Ascending aorta (tissue), 2 donors: ENCODE measurements at regions not wholly inside any gene's neighbourhood (a gene's known extent, or its start where the extent isn't known, plus 50 kb on each side); places are given as distances from the start of the nearest gene placed in this dataset.

ENCODE experiments used
- DNase-seq, 2 donors: peaks; one replicate each; pipeline ENCODE4 v3.0.0-alpha.2; 2019; ENCODE audit warnings: low spot score in 2 of 2
- H3K27ac ChIP-seq, 2 donors: fragments of 200-600 bp; sonication (generic); one replicate each; pipeline ENCODE4 v1.5.1; 2016 to 2017; ENCODE audit warnings: mild to moderate bottlenecking in 1 of 2
- H3K27me3 ChIP-seq: fragments of 200-600 bp; sonication (generic); one replicate; pipeline ENCODE4 v1.5.1; 2017
- H3K36me3 ChIP-seq, 2 donors: fragments of 200-600 bp; sonication (generic); one replicate each; pipeline ENCODE4 v1.5.1; 2016
- H3K4me1 ChIP-seq, 2 donors: fragments of 200-600 bp; sonication (generic); one replicate each; pipeline ENCODE4 v1.5.1; 2016 to 2017; ENCODE audit warnings: mild to moderate bottlenecking in 1 of 2
- H3K4me3 ChIP-seq, 2 donors: fragments of 200-600 bp; sonication (generic); one replicate each; pipeline ENCODE4 v1.5.1; 2016 to 2017; ENCODE audit warnings: mild to moderate bottlenecking in 1 of 2
- H3K9me3 ChIP-seq, 2 donors: fragments of 200-600 bp; sonication (generic); one replicate each; pipeline ENCODE4 v1.5.1; 2016
- intact Hi-C: fragments of 100-400 bp; cut with DNase I; formaldehyde crosslinking; loops from one replicate; pipeline ENCODE4 v1.15.1; 2023
- TF ChIP-seq, protein P1 (sequence below), 3 experiments: fragments of 200-600 bp in 2 of 3; fragments of 450-650 bp in 1 of 3; sonication (generic) in 2 of 3; IDR thresholded peaks; one replicate each; pipeline ENCODE4 v1.5.1; 2016 to 2019; ENCODE audit warnings: antibody characterized with exemption in 3 of 3, mild to moderate bottlenecking in 1 of 3, moderate library complexity in 1 of 3

DNA sequence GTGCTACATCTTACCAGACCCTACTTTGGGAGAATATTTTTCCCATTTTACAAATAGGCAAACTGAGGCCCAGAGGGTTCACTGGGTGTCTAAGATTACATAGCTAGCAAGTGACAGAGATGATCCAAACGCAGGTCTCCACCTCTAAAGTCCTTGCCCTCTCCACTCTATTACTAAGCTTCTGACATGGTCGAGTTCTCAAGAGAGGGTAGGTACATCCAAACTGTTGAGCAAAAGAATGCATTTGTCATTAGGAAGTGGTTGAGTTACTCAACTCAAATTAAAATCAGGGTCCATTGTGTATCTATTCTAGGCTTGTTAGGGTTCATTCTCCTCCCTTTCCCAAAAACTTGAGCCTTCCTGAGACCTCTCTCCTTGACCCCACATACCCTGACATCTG, 680.6 kb upstream of the FANCL start:
- TF ChIP-seq, protein P1, sequence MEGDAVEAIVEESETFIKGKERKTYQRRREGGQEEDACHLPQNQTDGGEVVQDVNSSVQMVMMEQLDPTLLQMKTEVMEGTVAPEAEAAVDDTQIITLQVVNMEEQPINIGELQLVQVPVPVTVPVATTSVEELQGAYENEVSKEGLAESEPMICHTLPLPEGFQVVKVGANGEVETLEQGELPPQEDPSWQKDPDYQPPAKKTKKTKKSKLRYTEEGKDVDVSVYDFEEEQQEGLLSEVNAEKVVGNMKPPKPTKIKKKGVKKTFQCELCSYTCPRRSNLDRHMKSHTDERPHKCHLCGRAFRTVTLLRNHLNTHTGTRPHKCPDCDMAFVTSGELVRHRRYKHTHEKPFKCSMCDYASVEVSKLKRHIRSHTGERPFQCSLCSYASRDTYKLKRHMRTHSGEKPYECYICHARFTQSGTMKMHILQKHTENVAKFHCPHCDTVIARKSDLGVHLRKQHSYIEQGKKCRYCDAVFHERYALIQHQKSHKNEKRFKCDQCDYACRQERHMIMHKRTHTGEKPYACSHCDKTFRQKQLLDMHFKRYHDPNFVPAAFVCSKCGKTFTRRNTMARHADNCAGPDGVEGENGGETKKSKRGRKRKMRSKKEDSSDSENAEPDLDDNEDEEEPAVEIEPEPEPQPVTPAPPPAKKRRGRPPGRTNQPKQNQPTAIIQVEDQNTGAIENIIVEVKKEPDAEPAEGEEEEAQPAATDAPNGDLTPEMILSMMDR (IDR thresholded peaks at IDR 0.05): no peak
- H3K4me1 ChIP-seq: no peaks in the 10 kb centered on the region
- no peak overlapping the region for H3K4me3 ChIP-seq
- no peak overlapping the region for H3K27ac ChIP-seq
- intact Hi-C loops: no loop called here
- no peaks in the 10 kb centered on the region for H3K9me3 ChIP-seq
- H3K36me3 ChIP-seq: no peaks in the 10 kb centered on the region
- no peaks in the 10 kb centered on the region for H3K27me3 ChIP-seq
- DNase-seq: no peak

DNA sequence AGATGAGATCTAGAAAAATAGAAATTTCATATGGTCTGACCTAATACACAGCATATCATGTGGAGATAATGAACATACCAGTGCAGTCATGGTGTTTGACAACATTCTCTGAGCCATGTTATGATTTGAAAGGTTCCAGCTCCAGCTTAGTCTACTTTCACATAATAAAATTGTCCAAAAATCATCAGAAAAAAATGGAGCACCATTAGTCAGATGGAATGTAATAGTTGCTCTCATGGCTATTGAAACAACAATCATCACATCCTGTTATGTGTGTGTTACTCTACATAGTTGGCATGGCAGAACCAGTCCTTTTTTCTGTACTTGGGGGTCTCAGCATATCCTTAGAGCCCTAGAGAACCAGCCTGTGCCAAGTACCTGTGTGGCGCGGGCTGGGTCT, 678.9 kb upstream of the FANCL start:
- intact Hi-C loops: no loop called here
- H3K27me3 ChIP-seq: no peaks in the 10 kb centered on the region

DNA sequence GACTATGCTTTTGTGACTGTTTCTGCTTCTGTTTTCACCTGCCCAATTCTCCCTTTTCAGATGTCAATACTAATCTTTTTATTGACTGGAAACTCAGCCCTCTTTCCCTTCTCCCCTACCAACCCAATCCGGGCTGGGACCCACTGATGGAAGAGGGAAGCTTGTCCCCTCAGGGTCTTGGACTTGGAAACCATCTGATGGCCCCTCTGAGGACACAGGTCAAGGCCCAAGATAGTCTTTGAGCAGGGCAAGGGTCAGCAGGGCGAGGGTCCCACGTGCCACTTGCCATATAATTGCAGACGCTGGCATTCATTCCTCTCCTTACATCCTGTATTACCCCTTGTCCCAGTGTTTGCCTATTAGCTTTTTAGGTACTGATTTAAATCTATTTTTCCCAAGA, 678.2 kb upstream of the FANCL start:
- intact Hi-C loops: no loop called here
- Histone ChIP-seq H3K27ac (no peak overlapping the region), H3K9me3 (no peaks in the 10 kb centered on the region), H3K36me3 (no peaks in the 10 kb centered on the region), H3K4me3 (no peak overlapping the region), H3K27me3 (no peaks in the 10 kb centered on the region), H3K4me1 (no peaks in the 10 kb centered on the region)
- DNase-seq: no peak
- TF ChIP-seq, protein P1 (IDR thresholded peaks at IDR 0.05): no peak

More for the DNA sequence above, 678.9 kb upstream of the FANCL start:
- Histone ChIP-seq H3K4me1 (no peaks in the 10 kb centered on the region), H3K36me3 (no peaks in the 10 kb centered on the region), H3K9me3 (no peaks in the 10 kb centered on the region), H3K27ac (no peak overlapping the region), H3K4me3 (no peak overlapping the region)
- TF ChIP-seq, protein P1 (IDR thresholded peaks at IDR 0.05): no peak
- no peak for DNase-seq

DNA sequence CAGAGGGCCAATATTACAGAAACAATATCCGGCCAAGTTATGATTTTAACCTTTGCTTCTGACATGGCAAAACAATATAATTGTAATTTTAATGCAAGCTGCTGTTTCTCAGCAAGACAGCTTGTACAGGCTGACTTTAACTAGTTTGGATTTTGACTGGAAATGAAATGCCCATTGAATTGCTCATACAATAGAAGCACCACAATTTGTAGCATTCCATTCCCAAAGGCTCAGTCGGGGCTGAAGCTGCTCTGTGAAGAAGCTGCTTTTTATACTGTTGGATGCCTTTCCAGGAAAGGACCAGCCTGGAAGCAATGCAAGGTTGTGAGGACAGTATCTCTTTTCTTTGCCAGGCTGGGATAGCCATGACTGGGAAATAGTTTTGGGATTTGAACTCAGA, 677.0 kb upstream of the FANCL start:
- TF ChIP-seq, protein P1 (IDR thresholded peaks at IDR 0.05): no peak
- no peaks in the 10 kb centered on the region for H3K9me3 ChIP-seq
- no peaks in the 10 kb centered on the region for H3K4me1 ChIP-seq
- H3K27me3 ChIP-seq: no peaks in the 10 kb centered on the region
- H3K27ac ChIP-seq: no peak overlapping the region
- intact Hi-C loops: no loop called here
- no peak overlapping the region for H3K4me3 ChIP-seq
- H3K36me3 ChIP-seq: no peaks in the 10 kb centered on the region
- no peak for DNase-seq

DNA sequence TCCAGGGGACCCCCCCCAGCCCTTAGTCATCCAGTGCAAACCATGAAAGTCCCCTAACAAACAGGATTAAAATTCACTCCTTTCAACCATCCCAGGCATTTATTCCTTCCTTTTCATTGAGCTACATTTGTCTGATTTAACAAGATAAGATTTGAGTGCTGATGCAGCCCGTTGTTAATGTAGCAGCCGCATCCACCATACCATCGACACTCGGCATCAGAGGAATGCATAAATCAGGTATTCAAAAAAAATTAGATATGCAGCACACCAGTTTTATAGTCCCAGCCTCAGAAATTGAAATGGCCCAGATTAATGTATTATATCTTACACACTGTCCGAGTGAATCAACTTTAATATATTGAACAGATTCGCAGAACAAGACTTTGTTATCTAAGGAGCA, 676.5 kb upstream of the FANCL start:
- Histone ChIP-seq H3K36me3 (no peaks in the 10 kb centered on the region), H3K27me3 (no peaks in the 10 kb centered on the region), H3K9me3 (no peaks in the 10 kb centered on the region), H3K4me3 (no peak overlapping the region), H3K4me1 (no peaks in the 10 kb centered on the region), H3K27ac (no peak overlapping the region)
- TF ChIP-seq, protein P1 (IDR thresholded peaks at IDR 0.05): no peak
- intact Hi-C loops: no loop called here
- no peak for DNase-seq

DNA sequence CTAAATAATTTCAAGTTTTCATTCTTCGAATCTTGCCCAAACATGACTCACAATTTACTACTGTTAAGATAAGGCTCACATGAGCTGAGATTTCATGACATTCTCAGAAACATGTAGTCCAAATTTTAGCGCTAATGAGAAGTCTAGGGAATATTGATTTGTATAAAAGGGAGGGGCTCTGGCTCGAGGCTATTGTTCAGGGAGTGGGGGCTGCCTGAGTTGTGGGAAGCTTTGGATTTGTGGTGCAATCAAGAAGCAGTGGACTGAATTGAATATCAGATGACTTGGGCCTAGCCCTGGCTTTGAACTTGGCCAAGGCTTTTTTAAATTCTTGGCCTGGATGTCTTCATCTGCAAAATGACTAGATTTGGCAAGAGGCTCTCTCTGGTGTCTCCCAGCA, 674.9 kb upstream of the FANCL start:
- TF ChIP-seq, protein P1 (IDR thresholded peaks at IDR 0.05): no peak
- no peaks in the 10 kb centered on the region for H3K27me3 ChIP-seq
- no peak for DNase-seq
- H3K4me3 ChIP-seq: no peak overlapping the region
- H3K36me3 ChIP-seq: no peaks in the 10 kb centered on the region
- no peaks in the 10 kb centered on the region for H3K9me3 ChIP-seq
- intact Hi-C loops: no loop called here
- H3K4me1 ChIP-seq: no peaks in the 10 kb centered on the region
- no peak overlapping the region for H3K27ac ChIP-seq
